K562 (cell line): ENCODE measurements at regions not wholly inside any gene's neighbourhood (a gene's known extent, or its start where the extent isn't known, plus 50 kb on each side); places are given as distances from the start of the nearest gene placed in this dataset.

ENCODE experiments used
- TF ChIP-seq, protein P1 (sequence below), 2 experiments: fragments of 450-650 bp in 1 of 2; sonication (generic) in 1 of 2; formaldehyde crosslinking in 1 of 2; IDR thresholded peaks; 2 replicates each; pipeline versions ENCODE4 v1.7.1 to v1.9.0; 2016 to 2022; ENCODE audit warnings: inconsistent platforms in 1 of 2, mild to moderate bottlenecking in 1 of 2, missing genetic modification reagents in 1 of 2
- TF ChIP-seq, protein P2 (sequence below): fragments of 450-650 bp; conservative IDR thresholded peaks from 2 replicates; pipeline ENCODE4 v1.6.1; 2016; ENCODE audit warnings: missing genetic modification characterization, low read depth, mild to moderate bottlenecking, missing compliant biosample characterization, moderate library complexity

DNA sequence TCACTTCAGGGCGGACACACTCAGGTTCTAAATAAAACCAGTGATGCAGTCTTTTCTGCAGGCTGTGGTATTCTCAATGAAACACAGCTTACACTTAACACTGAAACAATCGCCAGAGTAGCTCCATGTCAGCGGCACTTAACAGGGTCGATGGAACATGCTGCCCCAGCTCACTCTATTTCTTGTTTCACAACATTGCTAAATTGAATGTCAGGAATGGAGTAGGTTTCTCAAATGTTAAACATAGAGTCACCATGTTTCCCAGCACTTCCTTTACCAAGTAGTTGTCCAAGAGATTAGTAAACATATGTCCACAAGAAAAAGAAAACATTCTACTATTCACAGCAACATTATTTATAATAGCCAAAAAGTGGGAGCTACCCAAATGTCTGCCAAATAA lies 306.9 kb downstream of the SLITRK6 start (continued):
- TF ChIP-seq, protein P1, sequence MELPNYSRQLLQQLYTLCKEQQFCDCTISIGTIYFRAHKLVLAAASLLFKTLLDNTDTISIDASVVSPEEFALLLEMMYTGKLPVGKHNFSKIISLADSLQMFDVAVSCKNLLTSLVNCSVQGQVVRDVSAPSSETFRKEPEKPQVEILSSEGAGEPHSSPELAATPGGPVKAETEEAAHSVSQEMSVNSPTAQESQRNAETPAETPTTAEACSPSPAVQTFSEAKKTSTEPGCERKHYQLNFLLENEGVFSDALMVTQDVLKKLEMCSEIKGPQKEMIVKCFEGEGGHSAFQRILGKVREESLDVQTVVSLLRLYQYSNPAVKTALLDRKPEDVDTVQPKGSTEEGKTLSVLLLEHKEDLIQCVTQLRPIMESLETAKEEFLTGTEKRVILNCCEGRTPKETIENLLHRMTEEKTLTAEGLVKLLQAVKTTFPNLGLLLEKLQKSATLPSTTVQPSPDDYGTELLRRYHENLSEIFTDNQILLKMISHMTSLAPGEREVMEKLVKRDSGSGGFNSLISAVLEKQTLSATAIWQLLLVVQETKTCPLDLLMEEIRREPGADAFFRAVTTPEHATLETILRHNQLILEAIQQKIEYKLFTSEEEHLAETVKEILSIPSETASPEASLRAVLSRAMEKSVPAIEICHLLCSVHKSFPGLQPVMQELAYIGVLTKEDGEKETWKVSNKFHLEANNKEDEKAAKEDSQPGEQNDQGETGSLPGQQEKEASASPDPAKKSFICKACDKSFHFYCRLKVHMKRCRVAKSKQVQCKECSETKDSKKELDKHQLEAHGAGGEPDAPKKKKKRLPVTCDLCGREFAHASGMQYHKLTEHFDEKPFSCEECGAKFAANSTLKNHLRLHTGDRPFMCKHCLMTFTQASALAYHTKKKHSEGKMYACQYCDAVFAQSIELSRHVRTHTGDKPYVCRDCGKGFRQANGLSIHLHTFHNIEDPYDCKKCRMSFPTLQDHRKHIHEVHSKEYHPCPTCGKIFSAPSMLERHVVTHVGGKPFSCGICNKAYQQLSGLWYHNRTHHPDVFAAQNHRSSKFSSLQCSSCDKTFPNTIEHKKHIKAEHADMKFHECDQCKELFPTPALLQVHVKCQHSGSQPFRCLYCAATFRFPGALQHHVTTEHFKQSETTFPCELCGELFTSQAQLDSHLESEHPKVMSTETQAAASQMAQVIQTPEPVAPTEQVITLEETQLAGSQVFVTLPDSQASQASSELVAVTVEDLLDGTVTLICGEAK (IDR thresholded peaks at IDR 0.05) = no peak
- TF ChIP-seq, protein P1 (CRISPR knock-in tag; IDR thresholded peaks at IDR 0.05) = no peak
- TF ChIP-seq, protein P2, sequence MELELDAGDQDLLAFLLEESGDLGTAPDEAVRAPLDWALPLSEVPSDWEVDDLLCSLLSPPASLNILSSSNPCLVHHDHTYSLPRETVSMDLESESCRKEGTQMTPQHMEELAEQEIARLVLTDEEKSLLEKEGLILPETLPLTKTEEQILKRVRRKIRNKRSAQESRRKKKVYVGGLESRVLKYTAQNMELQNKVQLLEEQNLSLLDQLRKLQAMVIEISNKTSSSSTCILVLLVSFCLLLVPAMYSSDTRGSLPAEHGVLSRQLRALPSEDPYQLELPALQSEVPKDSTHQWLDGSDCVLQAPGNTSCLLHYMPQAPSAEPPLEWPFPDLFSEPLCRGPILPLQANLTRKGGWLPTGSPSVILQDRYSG = no peak
